Activated CD8-positive, alpha-beta memory T cell treated with anti-CD3 and anti-CD28 coated beads for 24 hours (primary cell): ENCODE measurements at regions not wholly inside any gene's neighbourhood (a gene's known extent, or its start where the extent isn't known, plus 50 kb on each side); places are given as distances from the start of the nearest gene placed in this dataset.

Experiments used
- DNase-seq: peaks from one replicate; pipeline ENCODE4 v3.0.0-alpha.2; 2020

- no peak for DNase-seq
Measured at GRCh38 chr14:94717808-94718207, 52.1 kb downstream of the GSC start.

- DNase-seq, result no peak
Measured at GRCh38 chr14:94716976-94717375, 52.9 kb downstream of the GSC start.

- no peak for DNase-seq
Measured at GRCh38 chr14:94713115-94713514, 56.8 kb downstream of the GSC start.

- no peak for DNase-seq
Measured at GRCh38 chr14:94710731-94711130, 59.2 kb downstream of the GSC start.

- no peak for DNase-seq
Measured at GRCh38 chr14:94707494-94707893, 62.4 kb downstream of the GSC start.

- DNase-seq, result no peak
Measured at GRCh38 chr14:94706133-94706532, 63.8 kb downstream of the GSC start.

- DNase-seq, result no peak
Measured at GRCh38 chr14:94702629-94703028, 67.3 kb downstream of the GSC start.

GRCh38 chr14:94701861-94702370, 68.0 kb downstream of the GSC start:
- DNase-seq, result no peak

- DNase-seq, result no peak
Measured at GRCh38 chr14:94700336-94700735, 69.6 kb downstream of the GSC start.

GRCh38 chr14:94699831-94700230, 70.1 kb downstream of the GSC start:
- no peak for DNase-seq

GRCh38 chr14:94697773-94698556, 71.9 kb downstream of the GSC start:
- no peak for DNase-seq

- no peak for DNase-seq
Measured at GRCh38 chr14:94696518-94696917, 73.4 kb downstream of the GSC start.

GRCh38 chr14:94695231-94695630, 74.7 kb downstream of the GSC start:
- DNase-seq, result no peak

- DNase-seq, result no peak
Measured at GRCh38 chr14:94691660-94692034, 78.3 kb downstream of the GSC start.

- no peak for DNase-seq
Measured at GRCh38 chr14:94690896-94691659, 78.8 kb downstream of the GSC start.

GRCh38 chr14:94690486-94690885, 78.3 kb downstream of the SERPINA3 start:
- no peak for DNase-seq

- no peak for DNase-seq
Measured at GRCh38 chr14:94689985-94690400, 77.8 kb downstream of the SERPINA3 start.

- peak; percentile 79 for DNase-seq
Measured at GRCh38 chr14:94689218-94689984, 77.2 kb downstream of the SERPINA3 start.

- no peak for DNase-seq
Measured at GRCh38 chr14:94686511-94687160, 74.4 kb downstream of the SERPINA3 start.

- no peak for DNase-seq
Measured at GRCh38 chr14:94685681-94686485, 73.7 kb downstream of the SERPINA3 start.

- DNase-seq, result no peak
Measured at GRCh38 chr14:94685166-94685581, 73.0 kb downstream of the SERPINA3 start.

- DNase-seq, result no peak
Measured at GRCh38 chr14:94682736-94683135, 70.5 kb downstream of the SERPINA3 start.
